NCI-H446 treated with DMSO at 0.1 percent for 48 hours (cell line): ENCODE measurements at regions not wholly inside any gene's neighbourhood (a gene's known extent, or its start where the extent isn't known, plus 50 kb on each side); places are given as distances from the start of the nearest gene placed in this dataset.
"Not testable (repeated sequence)": the region's sequence is repeated elsewhere in the genome, so short reads cannot be mapped to it uniquely, and the experiment has no call there.

Source experiments
- DNase-seq: peaks from one replicate; lab custom pipeline; 2025; lab: John Stamatoyannopoulos, UW

GRCh38 chr4:79663141-79663540 is 255.1 kb upstream of the GK2 start:
- DNase-seq = no peak

GRCh38 chr4:79662651-79663050 is 254.6 kb upstream of the GK2 start:
- DNase-seq = no peak

- no peak for DNase-seq
Measured at GRCh38 chr4:79661196-79661595, 253.2 kb upstream of the GK2 start.

DNA sequence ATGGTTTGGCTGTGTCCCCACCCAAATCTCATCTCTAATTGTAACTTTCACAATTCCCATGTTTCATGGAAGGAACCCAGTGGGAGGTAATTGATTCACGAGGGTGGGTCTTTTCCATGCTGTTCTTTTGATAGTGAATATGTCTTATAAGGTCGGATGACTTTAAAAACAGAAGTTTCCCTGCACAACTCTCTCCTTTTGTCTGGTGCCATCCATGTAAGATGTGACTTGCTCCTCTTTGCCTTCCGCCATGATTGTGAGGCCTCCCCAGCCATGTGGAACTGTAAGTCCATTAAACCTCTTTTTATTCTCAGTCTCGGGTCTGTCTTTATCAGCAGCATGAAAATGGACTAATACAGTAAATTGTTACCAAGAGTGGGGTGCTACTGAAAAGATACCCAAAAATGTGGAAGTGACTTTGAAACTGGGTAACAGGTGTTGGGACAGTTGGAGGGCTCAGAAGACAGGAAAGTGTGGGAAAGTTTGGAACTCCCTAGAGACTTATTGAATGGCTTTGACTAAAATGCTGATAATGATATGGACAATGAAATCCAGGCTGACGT is 251.4 kb upstream of the GK2 start:
- DNase-seq = not testable (repeated sequence)

GRCh38 chr4:79657379-79657778 is 249.4 kb upstream of the GK2 start:
- no peak for DNase-seq

DNA sequence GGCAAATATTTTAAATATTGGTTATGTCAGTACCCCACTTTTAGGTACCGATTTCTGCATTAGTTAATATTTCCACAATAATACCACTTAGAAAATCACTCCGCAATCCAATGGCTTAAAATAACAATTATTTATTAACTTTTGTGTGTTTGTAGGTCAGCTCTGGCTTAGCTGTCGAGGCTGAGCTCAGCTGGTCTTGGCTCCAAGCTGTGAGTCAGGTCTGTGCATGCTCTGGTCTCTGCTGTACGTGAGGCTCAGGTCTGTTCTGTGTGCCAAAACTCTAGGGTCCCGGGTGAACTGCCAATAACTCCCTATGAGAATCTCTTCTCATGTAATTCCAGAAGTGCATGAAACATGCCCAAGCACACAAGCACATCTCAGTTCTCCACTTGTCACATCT is 245.8 kb upstream of the GK2 start:
- DNase-seq = peak; percentile 88

DNA sequence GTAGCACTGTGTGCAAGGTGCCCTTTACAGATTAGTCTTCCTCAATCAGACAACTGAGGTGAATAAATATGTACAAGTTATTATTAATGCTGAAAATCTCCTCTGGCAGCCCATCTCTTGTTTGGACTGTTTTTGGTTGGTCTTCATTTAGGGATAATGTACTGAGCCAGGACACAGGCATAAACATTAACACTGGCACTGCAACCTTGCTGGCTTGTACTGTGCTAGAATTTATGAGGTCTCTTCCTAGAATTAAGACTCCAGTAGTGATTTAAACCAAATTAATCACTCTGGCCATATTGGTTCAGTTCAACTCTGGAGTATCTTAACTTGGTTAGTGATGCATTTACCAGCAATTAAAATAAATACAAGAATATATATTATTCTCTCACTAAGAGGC is 244.7 kb upstream of the GK2 start:
- DNase-seq = peak; percentile 13

DNA sequence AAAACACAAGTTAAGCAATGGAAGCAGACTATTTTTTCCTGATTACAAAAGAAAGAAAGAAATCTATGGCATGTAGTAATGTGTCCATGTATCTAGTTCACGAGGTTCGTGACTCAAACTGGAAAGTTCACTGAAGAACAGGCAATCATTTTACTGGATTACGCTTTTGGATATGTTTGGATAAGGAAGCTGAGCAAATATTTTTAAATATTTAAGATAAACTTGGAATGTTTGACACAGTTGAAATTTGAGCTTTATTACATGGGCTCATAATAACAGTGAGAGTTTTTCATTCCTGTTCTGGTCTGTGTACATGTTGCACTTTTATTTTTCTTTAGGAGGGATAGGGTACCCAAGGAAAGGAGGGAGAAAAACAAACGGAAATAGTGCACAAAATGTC is 244.2 kb upstream of the GK2 start:
- DNase-seq = no peak

DNA sequence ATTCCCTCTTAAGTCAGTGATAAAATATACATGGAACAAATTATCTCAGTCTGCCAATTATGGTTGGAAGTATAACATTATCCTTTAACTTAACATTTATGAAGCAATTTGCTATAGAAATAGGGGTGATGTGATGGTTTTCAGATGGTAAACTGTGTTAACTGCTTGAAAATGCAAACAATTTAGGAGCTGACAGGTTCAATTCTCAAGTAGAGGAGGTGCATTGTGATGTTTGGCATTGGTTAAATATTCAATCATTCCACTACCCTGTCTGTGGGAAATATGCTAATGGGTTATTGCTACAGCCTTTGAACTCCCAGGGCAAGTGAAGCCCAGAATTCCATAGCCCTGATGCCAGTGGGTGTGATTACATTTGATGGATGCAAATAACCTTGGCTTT is 243.4 kb upstream of the GK2 start:
- DNase-seq = no peak

- DNase-seq = peak; percentile 74
Measured at GRCh38 chr4:79650794-79651431, 242.9 kb upstream of the GK2 start.

DNA sequence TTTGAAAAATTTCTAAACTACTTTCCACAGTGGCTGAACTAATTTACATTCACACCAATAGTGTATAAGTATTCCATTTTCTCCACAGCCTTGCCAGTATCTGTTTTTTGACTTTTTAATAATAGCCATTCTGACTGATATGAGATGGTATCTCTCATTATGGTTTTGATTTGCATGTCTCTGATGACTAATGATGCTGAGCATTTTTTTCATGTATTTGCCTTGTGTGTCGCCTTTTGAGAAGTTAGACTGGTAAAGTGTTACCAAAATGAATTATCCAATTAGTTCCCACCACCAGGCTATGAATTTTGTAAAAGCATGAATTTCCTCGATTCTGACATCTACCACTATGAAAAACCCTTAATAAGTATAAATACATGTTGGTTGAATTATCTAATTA is 242.2 kb upstream of the GK2 start:
- DNase-seq = no peak

DNA sequence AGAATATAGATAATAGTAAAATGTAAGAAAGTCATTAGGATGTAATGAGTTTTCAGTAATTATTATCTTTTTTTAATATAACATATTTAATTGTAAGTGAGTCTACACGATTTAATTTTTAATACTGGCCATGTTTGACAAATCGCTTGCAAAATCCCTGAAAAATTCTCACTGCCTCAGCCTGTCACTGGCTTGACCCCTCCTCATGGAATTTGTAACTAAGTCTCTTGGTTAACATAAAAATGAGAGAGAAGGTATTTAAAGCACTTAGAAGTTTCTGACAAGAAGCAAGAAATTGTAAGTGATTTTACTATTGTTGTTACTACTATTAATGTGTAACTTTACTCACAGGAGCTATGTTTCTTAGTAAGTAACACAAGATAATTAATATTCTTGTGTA is 237.9 kb upstream of the GK2 start:
- DNase-seq = no peak

GRCh38 chr4:79638735-79639134 is 230.7 kb upstream of the GK2 start:
- no peak for DNase-seq

DNA sequence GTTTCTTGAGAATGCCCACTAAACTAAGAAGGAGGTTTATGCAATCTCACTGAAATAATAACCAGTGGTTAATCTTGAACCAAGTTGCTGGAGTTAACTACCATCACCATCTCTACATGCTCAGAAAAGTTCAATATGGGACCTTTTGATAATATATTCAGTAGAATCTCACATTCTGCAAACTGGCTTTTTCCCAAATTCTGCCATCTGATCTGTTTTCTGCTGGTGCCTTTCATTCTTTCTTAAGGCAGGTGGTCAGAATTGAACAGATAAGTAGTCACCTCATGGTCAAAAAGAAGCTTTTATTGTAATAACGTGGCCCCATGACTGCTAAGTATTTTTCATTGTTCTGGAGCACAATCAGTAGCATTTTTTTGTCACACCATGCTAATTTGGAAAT is 229.0 kb upstream of the GK2 start:
- DNase-seq = no peak

DNA sequence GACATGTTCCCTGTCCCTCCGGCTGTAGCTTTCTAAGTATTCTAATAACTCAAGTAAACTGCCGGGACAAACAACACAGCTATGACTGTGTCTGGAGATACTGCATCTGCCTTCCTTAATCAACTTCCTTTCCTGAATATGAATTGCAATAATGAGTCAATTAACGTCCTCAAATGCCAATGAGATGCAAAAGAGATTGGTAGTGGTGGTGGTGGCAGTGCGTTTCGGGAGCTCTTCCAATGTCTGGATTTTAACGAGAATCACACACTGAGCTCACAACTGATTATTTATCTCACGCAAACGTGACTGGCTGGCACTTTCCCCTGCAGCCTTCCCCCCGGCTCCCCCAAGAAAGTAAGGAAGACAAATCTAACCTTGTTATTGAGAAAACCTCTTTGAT is 226.1 kb upstream of the GK2 start:
- DNase-seq = no peak

DNA sequence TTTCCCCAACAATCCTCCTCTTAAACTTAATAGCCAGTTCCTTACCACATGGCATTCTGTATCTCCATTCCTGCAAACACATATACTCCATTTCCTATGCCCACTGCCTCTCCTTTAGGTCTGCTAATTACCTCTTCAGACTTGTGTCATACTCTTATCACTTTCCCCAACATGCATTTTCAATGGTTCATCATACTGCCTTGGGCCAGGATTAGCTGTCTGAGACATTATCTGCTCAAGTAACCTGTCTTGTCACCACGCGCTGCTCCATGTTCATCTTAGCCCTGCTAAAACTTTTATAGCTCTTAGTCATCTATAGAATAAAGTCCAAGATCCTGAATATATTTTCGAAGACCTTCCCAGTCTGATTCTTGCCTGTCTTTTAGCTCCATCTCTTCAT is 224.1 kb upstream of the GK2 start:
- DNase-seq = no peak

- peak; percentile 54 for DNase-seq
Measured at GRCh38 chr4:79626611-79627010, 218.6 kb upstream of the GK2 start.

- DNase-seq = peak; percentile 54
Measured at GRCh38 chr4:79626101-79626500, 218.1 kb upstream of the GK2 start.

DNA sequence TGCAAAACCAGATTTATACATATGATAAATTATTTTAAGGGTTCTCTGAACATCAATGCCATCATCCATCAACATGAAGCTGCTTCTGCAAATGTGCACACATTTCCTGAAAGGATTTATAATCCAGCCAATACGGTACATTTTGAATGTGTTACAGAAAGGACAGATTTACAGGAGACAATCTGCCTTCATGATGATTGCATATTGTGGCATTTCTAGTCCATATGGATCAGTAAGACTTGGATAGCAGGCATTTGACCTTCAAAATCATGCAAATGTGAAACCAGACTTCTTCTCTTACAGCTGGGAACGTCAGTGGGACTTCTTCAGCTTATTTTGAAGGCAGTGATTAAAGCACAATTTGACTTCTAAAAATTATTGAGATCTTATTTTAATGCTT is 217.3 kb upstream of the GK2 start:
- peak; percentile 53 for DNase-seq

DNA sequence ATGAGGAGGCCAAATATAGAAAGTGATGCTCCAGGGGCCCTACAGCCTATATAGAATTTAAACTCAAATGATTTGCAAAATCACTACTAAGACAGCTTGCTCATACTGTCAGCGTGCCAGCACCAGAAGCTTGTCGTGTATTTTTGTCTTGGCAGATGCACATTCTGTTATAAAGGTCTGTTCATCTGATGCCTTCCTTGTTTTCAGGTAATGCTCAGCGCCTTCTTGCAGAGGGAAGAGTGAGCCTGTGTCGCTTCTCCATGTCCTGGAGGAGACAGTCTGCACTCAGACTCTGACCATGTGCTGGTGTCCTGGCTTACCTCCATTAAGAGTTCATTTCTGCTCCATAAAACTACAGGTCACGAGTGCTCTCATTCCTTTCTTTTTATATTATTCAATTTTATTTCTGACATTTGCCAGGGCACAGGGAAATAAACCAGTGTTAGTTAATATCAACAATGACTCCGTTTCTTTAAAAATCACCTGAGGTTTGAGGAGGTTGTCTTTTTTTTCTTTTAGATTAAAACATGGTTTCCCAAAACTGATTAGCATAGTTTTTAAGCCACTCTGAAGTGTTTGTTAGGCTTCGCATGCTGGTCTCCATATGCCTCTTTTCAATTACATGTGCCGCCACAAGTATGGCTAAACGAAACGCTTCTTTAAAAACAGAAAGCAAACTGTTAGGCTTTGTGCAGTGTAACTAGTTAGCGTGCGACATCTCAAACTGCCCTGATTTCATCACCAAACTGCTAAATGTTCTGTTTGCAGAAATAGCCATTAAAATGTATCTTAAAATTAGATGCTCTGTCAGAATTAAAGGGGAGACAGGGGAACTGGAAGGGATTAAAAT is 215.2 kb upstream of the GK2 start:
- peak; percentile 67 for DNase-seq

DNA sequence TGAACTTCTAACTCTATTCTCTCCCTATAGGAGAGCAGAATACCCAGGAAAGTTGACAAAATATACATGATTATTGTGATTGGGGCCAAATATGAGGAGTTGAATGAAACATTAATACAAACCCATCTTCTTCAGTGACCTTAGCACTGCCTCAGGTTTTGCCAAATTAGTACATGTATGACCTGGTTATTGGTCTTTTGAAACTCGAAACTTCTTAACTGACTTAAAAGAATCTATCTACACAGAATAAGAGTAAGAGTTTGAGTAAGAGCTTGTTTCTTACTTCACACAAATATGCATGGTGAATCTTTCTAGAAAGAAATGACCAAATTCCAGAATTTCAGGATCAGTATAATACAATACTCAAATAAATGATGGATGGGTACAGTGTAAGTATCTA is 213.0 kb upstream of the GK2 start:
- no peak for DNase-seq

DNA sequence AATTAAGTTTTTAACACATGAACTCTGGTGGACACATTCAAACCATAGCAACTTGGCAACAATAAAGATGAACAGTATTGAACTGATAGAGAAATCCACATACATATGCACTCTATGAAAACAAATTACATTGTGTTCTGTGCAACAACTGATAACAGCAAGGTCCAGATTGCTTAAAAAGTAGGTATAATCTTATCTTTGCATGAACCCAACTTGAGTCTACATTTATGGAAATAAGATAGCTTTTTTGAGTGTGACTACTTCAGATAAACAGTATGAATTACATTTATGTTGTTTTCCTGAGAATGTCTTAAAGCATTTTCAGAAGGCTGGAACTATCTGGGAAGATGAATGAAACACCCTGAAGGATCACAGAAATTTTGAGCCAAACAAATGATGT is 212.6 kb upstream of the GK2 start:
- DNase-seq = no peak

GRCh38 chr4:79613269-79613935 is 205.4 kb upstream of the GK2 start:
- DNase-seq = peak; percentile 78
